NOMO-1 treated with dmso at 0.1 percent for 144 hours (cell line): ENCODE measurements at regions not wholly inside any gene's neighbourhood (a gene's known extent, or its start where the extent isn't known, plus 50 kb on each side); places are given as distances from the start of the nearest gene placed in this dataset.

ENCODE experiments used
- DNase-seq: peaks from one replicate; lab custom pipeline; 2025; ENCODE audit not compliant: unreplicated experiment; lab: John Stamatoyannopoulos, UW

- DNase-seq = no peak
These were observed 104.1 kb upstream of the TUT7 start for GRCh38 chr9:86458191-86458855.

GRCh38 chr9:86456416-86456815 lies 102.2 kb upstream of the TUT7 start:
- no peak for DNase-seq

GRCh38 chr9:86454701-86455615 lies 100.7 kb upstream of the TUT7 start:
- DNase-seq = no peak

- no peak for DNase-seq
These were observed 98.1 kb upstream of the TUT7 start for GRCh38 chr9:86452201-86452828.

- no peak for DNase-seq
These were observed 95.0 kb upstream of the TUT7 start for GRCh38 chr9:86449246-86449645.

GRCh38 chr9:86445671-86446070 lies 91.5 kb upstream of the TUT7 start:
- DNase-seq = no peak

- no peak for DNase-seq
These were observed 89.8 kb upstream of the TUT7 start for GRCh38 chr9:86443992-86444391.

- no peak for DNase-seq
These were observed 80.0 kb upstream of the TUT7 start for GRCh38 chr9:86434039-86434726.

- no peak for DNase-seq
These were observed 70.2 kb upstream of the TUT7 start for GRCh38 chr9:86424251-86424891.

GRCh38 chr9:86413971-86414880 lies 60.0 kb upstream of the TUT7 start:
- no peak for DNase-seq

GRCh38 chr9:86410281-86410680 lies 56.1 kb upstream of the TUT7 start:
- DNase-seq = no peak

GRCh38 chr9:86408121-86408520 lies 53.9 kb upstream of the TUT7 start:
- no peak for DNase-seq

- DNase-seq = no peak
These were observed 52.8 kb upstream of the TUT7 start for GRCh38 chr9:86407022-86407421.

GRCh38 chr9:86406366-86406765 lies 52.2 kb upstream of the TUT7 start:
- no peak for DNase-seq

GRCh38 chr9:86405926-86406325 lies 51.7 kb upstream of the TUT7 start:
- DNase-seq = no peak

GRCh38 chr9:86405086-86405491 lies 50.9 kb upstream of the TUT7 start:
- no peak for DNase-seq
